22Rv1 (cell line): ENCODE measurements at regions not wholly inside any gene's neighbourhood (a gene's known extent, or its start where the extent isn't known, plus 50 kb on each side); places are given as distances from the start of the nearest gene placed in this dataset.

Experiments used
- H3K27ac ChIP-seq: fragments of 450-650 bp; 2 replicates; pipeline ENCODE4 v1.5.1; 2017
- CTCF ChIP-seq: fragments of 450-650 bp; IDR thresholded peaks from 2 replicates; pipeline ENCODE4 v1.5.1; 2017; ENCODE audit warnings: mild to moderate bottlenecking
- ZFX ChIP-seq: fragments of 450-650 bp; IDR thresholded peaks from 2 replicates; pipeline ENCODE4 v1.6.1; 2017; ENCODE audit warnings: antibody characterized with exemption, borderline replicate concordance

GRCh38 chr4:155608225-155608885 lies 58.3 kb upstream of the GUCY1A1 start:
- no peak overlapping the region for H3K27ac ChIP-seq
- TF ChIP-seq ZFX (no peak), CTCF (no peak)

GRCh38 chr4:155607481-155607880 lies 59.2 kb upstream of the GUCY1A1 start:
- TF ChIP-seq ZFX, result no peak
- TF ChIP-seq CTCF, result no peak
- no peak overlapping the region for H3K27ac ChIP-seq

- TF ChIP-seq ZFX (no peak), CTCF (no peak)
- no peak overlapping the region for H3K27ac ChIP-seq
Observed at GRCh38 chr4:155604718-155605626, 61.7 kb upstream of the GUCY1A1 start.

GRCh38 chr4:155603360-155603891 lies 63.2 kb upstream of the GUCY1A1 start:
- H3K27ac ChIP-seq, result no peak overlapping the region

GRCh38 chr4:155602351-155603140 lies 64.1 kb upstream of the GUCY1A1 start:
- no peak for TF ChIP-seq ZFX
- no peak for TF ChIP-seq CTCF
- no peak overlapping the region for H3K27ac ChIP-seq

More at GRCh38 chr4:155603360-155603891, 63.2 kb upstream of the GUCY1A1 start:
- TF ChIP-seq CTCF (no peak), ZFX (no peak)

- H3K27ac ChIP-seq, result no peak overlapping the region
- no peak for TF ChIP-seq CTCF
- no peak for TF ChIP-seq ZFX
Observed at GRCh38 chr4:155600244-155600643, 66.4 kb upstream of the GUCY1A1 start.
